ENCODE measurements at regions not wholly inside any gene's neighbourhood (a gene's known extent, or its start where the extent isn't known, plus 50 kb on each side); places are given as distances from the start of the nearest gene placed in this dataset.

- TF ChIP-seq YY1 (IDR thresholded peaks at IDR 0.05; ENCODE audit: insufficient read depth, insufficient read length) (no peak), ZNF274 (IDR thresholded peaks at IDR 0.05; ENCODE audit: low read depth, low read length) (no peak), SUZ12 (IDR thresholded peaks at IDR 0.05; ENCODE audit: extremely low read depth, insufficient read depth, insufficient read length) (no peak)
- no peak for DNase-seq (ENCODE audit: low read depth, low spot score)
- H3K9ac ChIP-seq (ENCODE audit: insufficient read length, low read depth) = no peak overlapping the region
Measured at GRCh38 chr2:12156349-12156748, 409.9 kb downstream of the LPIN1 start.

GRCh38 chr2:12161085-12161484 lies 414.7 kb downstream of the LPIN1 start:
- no peaks in the 10 kb centered on the region for H3K27me3 ChIP-seq (ENCODE audit: insufficient read depth, insufficient read length)
- no peak overlapping the region for H3K9ac ChIP-seq (ENCODE audit: insufficient read length, low read depth)
- TF ChIP-seq ZNF274 (IDR thresholded peaks at IDR 0.05; ENCODE audit: low read depth, low read length) = no peak
- TF ChIP-seq YY1 (IDR thresholded peaks at IDR 0.05; ENCODE audit: insufficient read depth, insufficient read length) = no peak
- TF ChIP-seq SUZ12 (IDR thresholded peaks at IDR 0.05; ENCODE audit: extremely low read depth, insufficient read depth, insufficient read length) = no peak
- H3K4me1 ChIP-seq (ENCODE audit: insufficient read depth, insufficient read length) = no peaks in the 10 kb centered on the region
- no peaks in the 10 kb centered on the region for H3K9me3 ChIP-seq (ENCODE audit: insufficient read depth, low read length)
- H3K36me3 ChIP-seq (ENCODE audit: insufficient read depth, insufficient read length, low read length) = no peaks in the 10 kb centered on the region
- H3K4me3 ChIP-seq (ENCODE audit: insufficient read length, low read depth) = no peak overlapping the region
- DNase-seq (ENCODE audit: low read depth, low spot score) = no peak

More at GRCh38 chr2:12156349-12156748, 409.9 kb downstream of the LPIN1 start:
- H3K36me3 ChIP-seq (ENCODE audit: insufficient read depth, insufficient read length, low read length) = no peaks in the 10 kb centered on the region
- H3K9me3 ChIP-seq (ENCODE audit: insufficient read depth, low read length) = no peaks in the 10 kb centered on the region
- no peaks in the 10 kb centered on the region for H3K27me3 ChIP-seq (ENCODE audit: insufficient read depth, insufficient read length)
- H3K4me3 ChIP-seq (ENCODE audit: insufficient read length, low read depth) = no peak overlapping the region
- peaks cover 5% of the 10 kb centered on the region for H3K4me1 ChIP-seq (ENCODE audit: insufficient read depth, insufficient read length)

GRCh38 chr2:12162269-12163247 lies 416.1 kb downstream of the LPIN1 start:
- no peak overlapping the region for H3K9ac ChIP-seq (ENCODE audit: insufficient read length, low read depth)
- no peak for DNase-seq (ENCODE audit: low read depth, low spot score)
- no peaks in the 10 kb centered on the region for H3K4me1 ChIP-seq (ENCODE audit: insufficient read depth, insufficient read length)
- H3K9me3 ChIP-seq (ENCODE audit: insufficient read depth, low read length) = no peaks in the 10 kb centered on the region
- H3K27me3 ChIP-seq (ENCODE audit: insufficient read depth, insufficient read length) = no peaks in the 10 kb centered on the region
- no peaks in the 10 kb centered on the region for H3K36me3 ChIP-seq (ENCODE audit: insufficient read depth, insufficient read length, low read length)
- no peak overlapping the region for H3K4me3 ChIP-seq (ENCODE audit: insufficient read length, low read depth)
- TF ChIP-seq SUZ12 (IDR thresholded peaks at IDR 0.05; ENCODE audit: extremely low read depth, insufficient read depth, insufficient read length) = no peak
- TF ChIP-seq YY1 (IDR thresholded peaks at IDR 0.05; ENCODE audit: insufficient read depth, insufficient read length) = no peak
- no peak for TF ChIP-seq ZNF274 (IDR thresholded peaks at IDR 0.05; ENCODE audit: low read depth, low read length)

- no peak for TF ChIP-seq SUZ12 (IDR thresholded peaks at IDR 0.05; ENCODE audit: extremely low read depth, insufficient read depth, insufficient read length)
- TF ChIP-seq ZNF274 (IDR thresholded peaks at IDR 0.05; ENCODE audit: low read depth, low read length) = no peak
- TF ChIP-seq YY1 (IDR thresholded peaks at IDR 0.05; ENCODE audit: insufficient read depth, insufficient read length) = no peak
- H3K36me3 ChIP-seq (ENCODE audit: insufficient read depth, insufficient read length, low read length) = no peaks in the 10 kb centered on the region
- no peaks in the 10 kb centered on the region for H3K27me3 ChIP-seq (ENCODE audit: insufficient read depth, insufficient read length)
- H3K9me3 ChIP-seq (ENCODE audit: insufficient read depth, low read length) = no peaks in the 10 kb centered on the region
- no peak overlapping the region for H3K4me3 ChIP-seq (ENCODE audit: insufficient read length, low read depth)
- H3K9ac ChIP-seq (ENCODE audit: insufficient read length, low read depth) = no peak overlapping the region
- no peak for DNase-seq (ENCODE audit: low read depth, low spot score)
- no peaks in the 10 kb centered on the region for H3K4me1 ChIP-seq (ENCODE audit: insufficient read depth, insufficient read length)
Measured at GRCh38 chr2:12163866-12164265, 417.4 kb downstream of the LPIN1 start.

GRCh38 chr2:12164689-12165088 lies 418.3 kb downstream of the LPIN1 start:
- H3K9me3 ChIP-seq (ENCODE audit: insufficient read depth, low read length) = no peaks in the 10 kb centered on the region
- H3K9ac ChIP-seq (ENCODE audit: insufficient read length, low read depth) = no peak overlapping the region
- no peaks in the 10 kb centered on the region for H3K27me3 ChIP-seq (ENCODE audit: insufficient read depth, insufficient read length)
- no peak for DNase-seq (ENCODE audit: low read depth, low spot score)
- no peaks in the 10 kb centered on the region for H3K4me1 ChIP-seq (ENCODE audit: insufficient read depth, insufficient read length)
- H3K4me3 ChIP-seq (ENCODE audit: insufficient read length, low read depth) = no peak overlapping the region
- H3K36me3 ChIP-seq (ENCODE audit: insufficient read depth, insufficient read length, low read length) = no peaks in the 10 kb centered on the region
- no peak for TF ChIP-seq YY1 (IDR thresholded peaks at IDR 0.05; ENCODE audit: insufficient read depth, insufficient read length)
- TF ChIP-seq SUZ12 (IDR thresholded peaks at IDR 0.05; ENCODE audit: extremely low read depth, insufficient read depth, insufficient read length) = no peak
- TF ChIP-seq ZNF274 (IDR thresholded peaks at IDR 0.05; ENCODE audit: low read depth, low read length) = no peak

- no peak overlapping the region for H3K4me3 ChIP-seq (ENCODE audit: insufficient read length, low read depth)
- H3K4me1 ChIP-seq (ENCODE audit: insufficient read depth, insufficient read length) = no peaks in the 10 kb centered on the region
- TF ChIP-seq YY1 (IDR thresholded peaks at IDR 0.05; ENCODE audit: insufficient read depth, insufficient read length) = no peak
- TF ChIP-seq ZNF274 (IDR thresholded peaks at IDR 0.05; ENCODE audit: low read depth, low read length) = no peak
- no peak for TF ChIP-seq SUZ12 (IDR thresholded peaks at IDR 0.05; ENCODE audit: extremely low read depth, insufficient read depth, insufficient read length)
- H3K27me3 ChIP-seq (ENCODE audit: insufficient read depth, insufficient read length) = no peaks in the 10 kb centered on the region
- H3K36me3 ChIP-seq (ENCODE audit: insufficient read depth, insufficient read length, low read length) = no peaks in the 10 kb centered on the region
- DNase-seq (ENCODE audit: low read depth, low spot score) = no peak
- H3K9ac ChIP-seq (ENCODE audit: insufficient read length, low read depth) = no peak overlapping the region
- no peaks in the 10 kb centered on the region for H3K9me3 ChIP-seq (ENCODE audit: insufficient read depth, low read length)
Measured at GRCh38 chr2:12167525-12168317, 421.3 kb downstream of the LPIN1 start.

- no peak for DNase-seq (ENCODE audit: low read depth, low spot score)
- H3K9ac ChIP-seq (ENCODE audit: insufficient read length, low read depth) = no peak overlapping the region
- no peak for TF ChIP-seq SUZ12 (IDR thresholded peaks at IDR 0.05; ENCODE audit: extremely low read depth, insufficient read depth, insufficient read length)
- TF ChIP-seq ZNF274 (IDR thresholded peaks at IDR 0.05; ENCODE audit: low read depth, low read length) = no peak
- TF ChIP-seq YY1 (IDR thresholded peaks at IDR 0.05; ENCODE audit: insufficient read depth, insufficient read length) = no peak
- no peak overlapping the region for H3K4me3 ChIP-seq (ENCODE audit: insufficient read length, low read depth)
- no peaks in the 10 kb centered on the region for H3K4me1 ChIP-seq (ENCODE audit: insufficient read depth, insufficient read length)
- H3K27me3 ChIP-seq (ENCODE audit: insufficient read depth, insufficient read length) = no peaks in the 10 kb centered on the region
- H3K36me3 ChIP-seq (ENCODE audit: insufficient read depth, insufficient read length, low read length) = no peaks in the 10 kb centered on the region
- H3K9me3 ChIP-seq (ENCODE audit: insufficient read depth, low read length) = no peaks in the 10 kb centered on the region
Measured at GRCh38 chr2:12168354-12168753, 421.9 kb downstream of the LPIN1 start.
